HuH-7.5 (cell line): ENCODE measurements at regions not wholly inside any gene's neighbourhood (a gene's known extent, or its start where the extent isn't known, plus 50 kb on each side); places are given as distances from the start of the nearest gene placed in this dataset.
"Not testable (repeated sequence)": the region's sequence is repeated elsewhere in the genome, so short reads cannot be mapped to it uniquely, and the experiment has no call there.

ENCODE experiments used
- DNase-seq: peaks from one replicate; pipeline ENCODE4 v3.0.0; 2011; ENCODE audit warnings: low spot score

DNA sequence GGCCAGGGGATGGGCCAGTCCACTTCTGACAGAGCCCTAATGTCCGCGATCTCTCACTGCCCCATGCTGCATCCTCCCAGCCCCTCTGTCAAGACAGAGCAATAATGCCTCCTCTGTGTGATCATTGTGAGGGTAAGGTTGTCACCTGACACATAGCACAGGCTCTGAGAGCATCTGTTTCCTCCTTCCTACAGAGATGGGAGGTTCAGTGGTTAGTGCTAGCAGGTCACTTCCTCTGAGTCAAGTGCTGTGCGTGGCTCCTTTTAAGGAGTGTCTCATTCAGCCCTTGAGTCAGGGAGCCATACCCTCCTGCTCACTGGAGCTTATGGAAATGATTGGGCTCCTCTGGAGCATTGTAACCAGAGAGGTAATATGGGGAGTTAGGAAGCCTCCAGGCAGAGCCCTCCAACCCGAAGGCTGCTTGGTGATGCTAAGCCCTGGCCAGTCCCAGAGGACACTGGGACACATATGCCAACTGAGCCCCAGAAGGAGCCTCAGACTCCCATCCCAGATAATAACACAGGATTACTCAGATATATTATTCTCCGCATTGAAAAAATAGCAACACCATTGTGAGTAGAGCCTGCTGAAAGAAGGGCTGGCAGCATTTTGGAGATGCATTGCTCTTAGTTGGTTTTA, 189.0 kb downstream of the GALNT1 start:
- no peak for DNase-seq

DNA sequence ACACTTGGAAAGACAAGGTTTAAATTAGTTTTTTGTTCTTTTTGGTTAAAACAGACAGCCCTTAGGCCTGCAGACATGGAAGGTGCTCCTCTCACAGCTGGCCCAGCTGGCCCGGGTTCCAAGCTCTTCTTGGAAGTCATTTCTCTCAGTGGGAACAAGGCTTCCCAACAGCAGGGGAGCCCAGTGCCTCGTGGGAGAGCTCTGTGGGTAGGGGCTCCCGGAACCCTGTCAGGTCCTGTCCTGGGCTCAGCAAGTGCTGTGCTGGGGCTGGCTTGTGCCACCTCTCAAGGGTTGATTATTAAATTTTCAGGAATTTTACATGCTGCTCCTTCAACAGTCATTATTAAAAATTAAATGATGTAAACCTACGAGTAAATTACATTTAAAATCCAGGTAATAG, 189.6 kb downstream of the GALNT1 start:
- DNase-seq = no peak

DNA sequence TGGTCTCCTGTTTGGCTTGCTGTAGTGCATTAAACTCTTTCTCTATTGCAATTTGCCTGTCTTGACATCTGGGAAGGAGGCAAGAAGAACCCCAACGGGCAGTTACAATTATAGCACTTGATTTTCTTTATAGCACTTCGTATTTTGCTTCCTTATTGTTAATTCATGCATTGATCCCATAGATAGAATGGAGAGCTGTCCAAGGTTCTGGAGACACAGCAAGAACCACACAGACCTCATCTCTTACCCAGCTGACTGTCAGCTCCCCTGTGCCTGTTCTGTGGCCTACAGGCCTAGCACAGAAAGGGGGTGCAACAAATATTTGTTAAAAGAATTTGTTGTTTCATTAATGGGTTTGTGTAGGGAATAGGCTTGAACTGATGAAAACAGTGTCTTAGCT, 194.3 kb downstream of the GALNT1 start:
- no peak for DNase-seq

DNA sequence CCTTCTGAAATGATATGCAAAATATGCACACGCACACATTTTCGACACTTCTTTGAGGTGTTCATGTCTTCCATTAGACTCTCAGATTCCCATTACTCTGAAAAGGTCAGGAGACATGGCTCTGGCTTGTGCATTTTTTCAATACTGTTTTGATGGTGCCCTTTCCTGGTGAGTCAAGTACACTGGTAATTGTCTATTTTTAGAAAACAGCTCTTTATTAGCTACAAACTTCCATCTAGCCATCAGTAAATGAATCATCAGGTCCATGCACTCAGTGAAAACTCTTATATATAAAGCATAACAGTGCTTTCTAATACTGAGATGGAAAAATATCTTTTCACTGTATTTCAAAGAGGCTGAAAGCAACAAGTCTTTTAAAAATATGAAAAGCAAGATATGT, 194.9 kb downstream of the GALNT1 start:
- no peak for DNase-seq

DNA sequence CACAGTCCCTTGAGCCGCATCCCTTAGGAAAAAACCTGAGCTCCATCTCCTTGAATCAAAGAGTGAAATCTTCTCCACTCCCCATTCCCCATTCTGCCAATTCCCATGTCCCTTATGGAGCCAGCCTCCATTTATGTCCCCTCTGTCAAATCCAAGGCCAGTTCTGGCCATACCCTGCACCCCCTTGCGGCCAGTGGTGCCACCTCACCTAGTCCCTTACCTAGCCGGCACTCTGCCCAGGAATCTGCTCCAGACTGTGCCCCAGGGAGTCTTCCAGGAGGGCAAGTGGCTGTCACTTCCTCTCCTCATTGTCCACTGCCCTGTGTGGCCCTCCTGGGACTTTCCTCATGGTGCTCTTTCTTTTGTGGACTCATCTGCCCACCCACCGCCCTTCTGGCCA, 195.4 kb upstream of the RMP24 start:
- peak; percentile 13 for DNase-seq

DNA sequence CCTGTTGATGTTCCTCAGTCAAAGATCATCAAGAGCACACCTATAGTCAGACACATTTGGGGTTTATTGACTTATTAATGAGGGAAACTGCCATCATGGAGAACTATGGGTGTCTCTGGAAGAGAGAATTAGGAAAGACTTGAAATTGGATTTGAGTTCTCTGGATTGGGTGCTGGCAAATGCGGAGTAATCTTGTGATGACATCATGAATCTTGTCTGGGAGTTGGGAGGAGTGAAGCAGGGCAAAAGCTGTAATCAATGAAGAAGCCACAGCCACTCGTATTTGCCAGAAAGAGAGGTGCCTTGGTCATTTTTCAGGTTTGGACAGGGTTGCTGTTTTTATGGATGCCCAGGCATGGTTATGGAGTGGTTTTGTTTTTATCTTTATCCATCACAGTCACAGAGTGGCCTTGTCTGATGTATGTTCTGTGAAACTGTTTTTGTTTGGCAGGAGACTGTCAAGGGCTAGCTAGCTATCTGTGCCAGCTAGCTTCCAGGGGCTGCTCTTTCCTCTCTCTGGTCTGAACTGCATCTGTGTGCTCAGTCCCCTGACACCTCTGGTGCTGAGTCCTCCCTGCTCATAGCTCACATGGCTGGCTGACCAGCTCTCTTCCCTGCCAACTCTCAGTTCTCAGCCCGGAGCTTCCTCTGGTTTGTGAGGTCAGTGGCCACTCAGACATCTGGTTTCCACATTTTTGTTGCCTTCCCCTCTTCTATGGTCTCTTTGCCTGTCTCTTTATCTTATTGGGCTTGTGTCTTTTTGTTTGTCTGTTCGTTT, 193.4 kb upstream of the RMP24 start:
- DNase-seq = no peak

DNA sequence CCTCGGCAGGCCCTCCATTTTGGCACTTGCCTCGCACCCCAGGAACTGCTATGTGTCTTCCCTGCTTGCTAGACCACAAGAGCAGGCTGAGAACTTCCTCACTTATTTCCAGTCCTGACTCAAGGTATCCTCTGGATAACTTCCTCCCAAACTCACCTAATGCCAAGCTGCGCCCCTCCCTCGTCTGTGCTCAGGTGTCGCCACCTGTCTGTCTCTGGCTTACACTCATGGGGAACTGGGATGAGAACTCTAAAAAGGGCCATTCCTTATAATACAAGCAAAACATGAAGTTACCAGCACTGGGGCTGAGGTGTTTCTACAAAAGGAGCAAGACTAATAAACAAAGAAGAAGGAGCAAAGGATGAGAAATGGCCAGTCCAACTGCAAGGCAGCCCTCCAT, 191.5 kb upstream of the RMP24 start:
- DNase-seq = no peak

DNA sequence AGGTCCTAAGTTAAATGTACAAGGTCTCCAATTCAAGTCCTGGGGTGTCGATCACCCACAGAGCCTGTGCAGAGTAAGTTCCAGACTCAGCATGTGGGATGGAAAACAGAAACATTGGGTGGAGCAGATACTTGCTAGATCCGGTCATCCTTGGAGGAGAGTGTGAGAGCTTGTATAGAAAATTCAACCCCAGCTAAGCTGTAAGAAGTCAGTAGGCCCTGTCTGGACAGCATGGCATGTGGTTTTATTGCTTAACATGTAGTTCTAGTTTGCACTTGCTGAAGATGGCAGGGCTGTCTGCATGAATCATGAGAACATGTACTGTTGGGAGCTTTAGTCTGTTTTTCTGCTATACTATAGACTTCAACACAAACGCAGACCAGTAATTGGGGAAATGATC, 189.6 kb upstream of the RMP24 start:
- DNase-seq = no peak

DNA sequence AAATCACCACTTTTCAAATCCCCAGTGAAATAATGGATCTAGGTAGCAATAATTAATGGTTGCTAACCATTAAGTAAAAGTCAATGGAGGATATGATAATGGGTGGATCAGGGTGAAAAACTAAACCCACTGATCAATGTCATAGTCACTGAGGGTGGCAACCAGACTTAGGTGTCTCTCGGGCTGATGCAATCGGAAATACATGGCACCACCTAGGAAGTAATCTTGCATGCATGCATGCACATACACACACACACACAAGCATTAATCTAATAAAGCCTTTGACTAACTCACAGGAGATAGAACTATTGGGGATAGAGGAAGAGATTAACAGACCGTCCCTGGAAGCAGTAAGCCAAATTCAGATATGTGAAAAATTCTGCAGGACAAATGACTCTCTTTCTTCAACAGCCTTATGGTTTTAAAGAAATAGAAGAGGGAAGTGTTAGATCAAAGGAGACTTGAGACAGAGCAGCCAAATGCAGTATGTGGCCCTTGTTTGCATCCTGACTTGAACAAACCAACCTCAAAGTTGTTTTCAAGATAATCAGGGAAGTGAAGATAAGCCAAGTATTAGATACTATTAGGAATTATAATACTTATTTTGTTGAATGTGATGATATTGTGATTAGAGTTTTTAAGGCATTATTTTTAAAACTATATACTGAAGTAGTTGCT, 186.0 kb upstream of the RMP24 start:
- no peak for DNase-seq

DNA sequence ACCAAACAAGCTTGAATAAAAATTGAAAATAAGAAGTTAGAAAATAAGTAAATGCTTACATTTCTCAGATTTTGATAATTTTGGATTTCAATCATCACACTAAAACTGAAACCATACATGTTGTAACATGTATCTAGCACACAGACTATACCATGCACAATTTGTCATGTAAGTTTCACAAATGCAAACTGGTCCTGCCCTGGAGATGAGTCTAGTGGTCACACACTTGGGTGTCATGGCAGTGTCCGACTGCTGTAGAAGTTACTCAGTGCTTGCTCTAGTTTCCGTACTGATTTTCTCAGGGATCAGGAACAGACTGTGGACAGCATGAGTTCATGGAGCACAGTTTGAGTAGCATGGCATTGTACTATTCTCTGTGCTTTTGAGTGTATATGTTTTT, 182.9 kb upstream of the RMP24 start:
- no peak for DNase-seq

DNA sequence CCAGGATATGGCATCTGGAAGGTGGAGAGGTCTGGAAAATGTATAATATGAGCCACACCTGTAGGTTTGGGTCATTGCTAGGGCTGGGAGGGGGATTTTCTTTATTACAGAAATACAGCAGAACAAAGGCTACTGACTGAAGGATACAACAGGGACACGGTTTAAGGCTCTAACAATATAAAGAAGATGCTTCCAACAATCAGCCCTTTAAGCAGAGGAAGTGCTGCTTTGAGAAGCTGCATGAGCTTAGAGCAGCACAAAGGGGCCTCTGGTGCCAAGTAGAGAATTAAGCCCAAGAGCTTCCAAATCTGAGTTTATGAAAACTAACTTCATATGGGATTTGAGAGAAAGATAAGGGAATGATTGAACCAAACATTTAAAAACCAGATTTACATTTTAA, 174.5 kb upstream of the RMP24 start:
- no peak for DNase-seq

DNA sequence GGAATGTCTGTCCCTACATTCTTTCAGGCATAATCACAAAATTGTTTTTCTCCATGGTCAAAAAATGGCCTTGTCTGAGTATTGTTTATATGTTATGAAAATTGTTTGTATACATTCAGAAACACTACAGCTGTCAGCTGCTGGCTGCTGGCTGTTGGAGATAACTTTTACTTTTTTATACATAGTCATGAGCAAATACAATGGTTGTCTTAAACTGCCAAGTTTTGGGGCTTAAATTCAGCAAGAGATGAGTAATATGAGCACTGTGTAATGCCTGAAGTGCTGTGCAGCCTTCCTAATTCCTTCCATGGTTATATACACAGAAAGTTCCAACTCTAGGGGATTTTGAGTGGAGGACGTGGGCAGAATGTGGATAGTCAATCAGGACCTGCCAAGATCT, 168.9 kb upstream of the RMP24 start:
- no peak for DNase-seq

DNA sequence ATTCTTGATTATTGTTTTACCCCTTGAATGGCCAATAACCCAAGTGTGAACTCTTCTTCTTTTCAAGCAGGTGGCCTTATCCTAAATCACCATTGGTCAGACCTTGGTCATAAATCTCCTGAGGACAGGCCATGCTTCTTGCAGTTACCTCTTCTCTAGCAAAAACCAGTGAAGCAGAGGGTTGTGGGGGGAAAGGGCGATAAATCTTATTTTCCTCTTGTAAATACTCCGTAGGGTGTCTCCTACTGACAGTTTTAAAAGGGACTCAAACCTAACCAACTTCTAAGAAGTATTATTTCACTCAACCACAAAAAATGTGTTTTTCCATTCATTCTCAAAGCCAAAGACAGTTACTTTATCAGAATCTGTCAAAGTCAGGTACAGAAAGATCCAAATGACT, 168.1 kb upstream of the RMP24 start:
- DNase-seq = no peak

DNA sequence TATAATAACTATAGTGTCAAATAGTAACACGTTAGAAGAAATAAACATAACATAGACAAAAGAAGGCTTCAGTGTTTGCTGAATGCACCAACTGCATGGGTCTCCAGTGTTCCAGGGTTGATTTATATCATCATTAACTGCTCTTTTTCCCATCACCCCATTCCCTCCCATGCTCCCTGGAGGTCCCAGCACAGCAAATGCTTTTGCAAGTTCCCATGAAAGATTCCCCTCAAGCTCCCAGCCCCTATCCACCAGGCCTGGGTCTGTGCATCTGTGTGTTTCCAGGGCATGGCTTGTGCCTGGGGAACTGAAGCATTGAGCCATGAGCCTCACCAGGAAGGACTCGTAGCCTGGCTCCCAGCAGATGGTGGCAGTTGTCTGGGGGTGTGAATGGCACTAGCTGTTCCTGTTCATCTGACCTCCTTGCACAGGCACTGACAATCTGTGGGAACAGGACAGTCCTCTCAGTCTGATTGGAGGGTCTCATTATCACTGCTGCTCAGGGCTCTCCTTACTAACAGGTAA, 164.6 kb upstream of the RMP24 start:
- no peak for DNase-seq

DNA sequence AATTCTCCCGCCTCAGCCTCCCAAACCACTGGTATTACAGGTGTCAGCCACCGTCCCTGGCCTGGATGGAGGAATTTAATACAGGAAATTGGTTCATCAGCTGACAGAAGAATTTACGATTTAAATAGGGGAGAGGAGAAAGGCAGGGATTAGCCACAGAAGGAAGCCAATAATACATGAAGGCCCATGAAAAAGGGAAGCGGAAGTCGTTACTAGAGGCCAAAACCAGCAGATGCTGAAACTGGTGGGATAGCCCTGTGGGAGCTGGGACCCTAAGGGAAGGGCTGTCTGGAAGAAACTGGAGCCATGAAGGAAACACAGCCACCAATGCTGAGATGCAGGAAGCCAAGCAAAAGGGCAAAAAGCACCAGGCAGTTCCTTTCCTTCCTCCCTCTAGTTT, 163.7 kb upstream of the RMP24 start:
- DNase-seq = no peak

DNA sequence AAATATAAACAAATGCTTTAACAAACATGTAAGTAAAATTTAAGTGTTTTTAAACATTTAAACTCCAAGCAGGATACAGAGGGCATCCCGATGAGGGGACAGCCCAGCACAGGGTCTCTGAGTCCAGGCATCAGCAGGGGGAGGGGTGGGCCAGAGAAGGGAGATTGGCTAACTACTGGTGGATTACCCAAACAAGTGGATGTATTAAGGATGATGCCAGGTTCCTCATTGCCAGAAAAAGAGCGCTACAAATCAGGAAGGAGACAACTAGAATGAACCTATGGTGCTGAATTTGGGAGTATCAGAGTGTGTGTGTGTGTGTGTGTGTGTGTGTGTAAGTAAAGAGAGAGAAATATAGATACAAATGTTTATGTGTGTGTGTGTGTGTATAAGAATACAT, 162.0 kb upstream of the RMP24 start:
- DNase-seq = no peak

DNA sequence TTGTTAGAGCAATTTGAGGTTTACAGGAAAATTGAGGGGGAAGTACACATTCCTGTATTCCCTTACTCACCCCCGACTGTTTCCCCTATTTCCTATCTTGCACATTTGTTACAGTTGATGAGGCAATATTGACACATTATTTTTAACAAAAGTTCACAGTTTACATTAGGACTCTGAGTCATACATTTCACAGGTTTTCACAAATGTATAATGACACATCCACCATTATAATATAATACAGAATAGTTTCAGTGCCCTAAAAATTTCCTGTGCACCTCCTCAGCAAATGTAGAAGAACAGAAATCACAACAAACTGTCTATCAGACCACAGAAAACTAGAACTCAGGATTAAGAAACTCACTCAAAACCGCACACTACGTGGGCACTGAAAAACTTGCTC, 160.6 kb upstream of the RMP24 start:
- no peak for DNase-seq

DNA sequence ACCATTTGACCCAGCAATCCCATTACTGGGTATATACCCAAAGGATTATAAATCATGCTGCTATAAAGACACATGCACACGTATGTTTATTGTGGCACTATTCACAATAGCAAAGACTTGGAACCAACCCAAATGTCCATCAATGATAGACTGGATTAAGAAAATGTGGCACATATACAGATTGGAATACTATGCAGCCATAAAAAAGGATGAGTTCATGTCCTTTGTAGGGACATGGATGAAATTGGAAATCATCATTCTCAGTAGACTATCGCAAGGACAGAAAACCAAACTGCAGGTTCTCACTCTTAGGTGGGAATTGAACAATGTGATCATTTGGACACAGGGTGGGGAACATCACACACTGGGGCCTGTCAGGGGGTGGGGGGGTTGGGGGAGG, 157.5 kb upstream of the RMP24 start:
- not testable (repeated sequence) for DNase-seq

DNA sequence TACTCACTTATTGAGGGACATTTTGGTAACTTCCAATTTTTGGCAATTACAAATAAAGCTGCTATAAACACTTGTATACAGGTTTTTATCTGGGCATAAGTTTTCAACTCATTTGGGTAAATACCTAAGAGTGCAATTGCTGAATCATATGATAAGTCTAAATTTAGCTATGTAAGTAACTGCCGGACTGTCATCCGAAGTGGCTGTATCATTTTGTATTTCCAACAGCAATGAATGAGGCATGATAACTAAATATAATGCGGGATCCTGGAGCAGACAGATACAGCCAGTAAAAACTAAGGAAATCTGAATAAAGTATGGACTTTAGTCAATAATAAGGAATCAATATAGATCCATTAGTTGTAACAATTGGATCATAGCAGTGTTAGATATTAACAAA, 156.5 kb upstream of the RMP24 start:
- no peak for DNase-seq

DNA sequence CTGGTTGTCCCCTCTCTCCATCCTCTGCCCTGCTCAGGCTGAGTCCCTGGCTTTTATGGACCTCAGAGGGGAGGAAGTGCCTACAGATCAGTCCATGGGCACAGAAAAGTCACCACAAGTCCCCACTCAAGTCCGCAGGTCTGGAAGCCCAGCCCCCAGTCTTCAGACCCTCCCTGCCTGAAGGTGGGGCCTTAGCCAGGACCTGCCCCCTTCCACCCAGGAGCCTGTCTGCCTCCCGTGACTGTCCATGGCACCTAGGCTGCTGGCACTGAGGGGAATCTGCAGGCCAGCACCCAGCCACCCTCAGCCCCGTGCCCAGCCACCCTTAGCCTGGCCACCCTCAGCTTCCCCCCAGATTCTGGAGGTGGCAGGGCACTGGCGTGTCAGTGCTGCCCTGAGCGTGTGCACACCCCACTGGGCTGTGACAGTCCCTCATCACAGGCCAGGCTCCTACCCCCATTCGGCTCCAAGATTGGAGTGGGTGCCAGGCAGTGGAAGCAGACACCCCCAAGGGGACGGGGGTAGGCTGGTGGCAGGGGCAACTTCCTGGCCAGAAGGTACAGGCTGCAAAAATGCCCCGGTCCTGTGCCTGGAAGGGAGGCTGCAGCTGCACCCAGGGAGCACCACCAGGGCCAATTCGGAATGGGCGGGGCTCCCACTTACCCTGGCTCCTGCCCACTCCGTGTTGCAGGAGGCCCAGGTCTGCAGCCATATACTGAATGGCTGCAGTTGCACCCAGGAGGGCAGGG, 154.7 kb upstream of the RMP24 start:
- no peak for DNase-seq

DNA sequence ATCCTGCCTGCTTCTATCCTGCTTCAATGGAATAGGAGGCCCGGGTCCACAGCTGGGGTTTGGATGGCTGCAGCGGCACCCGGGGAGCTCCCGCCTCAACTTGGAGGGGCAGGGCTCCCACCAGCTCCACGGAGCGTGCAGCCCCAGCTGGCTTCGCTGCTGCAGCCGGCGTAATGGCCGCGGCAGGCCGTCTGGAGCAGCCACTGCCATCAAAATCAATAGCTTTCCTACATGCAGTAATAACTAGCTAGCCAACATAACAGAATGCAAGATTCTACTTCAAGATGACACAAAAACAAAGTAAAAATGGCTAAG, 154.2 kb upstream of the RMP24 start:
- no peak for DNase-seq

DNA sequence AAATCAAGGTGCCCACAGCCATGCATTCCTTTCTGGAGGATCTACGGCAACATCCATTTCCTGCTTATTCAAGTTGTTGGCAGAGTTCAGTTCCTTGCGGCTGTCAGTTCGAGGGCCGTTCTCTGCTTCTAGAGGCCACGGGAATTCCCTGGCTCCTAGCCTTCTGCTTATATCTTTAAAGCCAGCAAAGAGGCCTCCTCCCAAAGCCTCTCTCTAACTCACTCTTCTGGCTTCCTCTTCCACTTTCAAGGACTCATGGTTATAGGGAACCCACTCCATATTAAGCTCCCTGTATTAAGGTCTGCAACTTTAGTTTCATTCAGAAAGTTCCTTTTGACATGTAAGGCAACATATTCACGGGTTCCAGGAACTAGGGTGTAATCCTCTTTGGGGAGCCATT, 150.1 kb upstream of the RMP24 start:
- DNase-seq = no peak

DNA sequence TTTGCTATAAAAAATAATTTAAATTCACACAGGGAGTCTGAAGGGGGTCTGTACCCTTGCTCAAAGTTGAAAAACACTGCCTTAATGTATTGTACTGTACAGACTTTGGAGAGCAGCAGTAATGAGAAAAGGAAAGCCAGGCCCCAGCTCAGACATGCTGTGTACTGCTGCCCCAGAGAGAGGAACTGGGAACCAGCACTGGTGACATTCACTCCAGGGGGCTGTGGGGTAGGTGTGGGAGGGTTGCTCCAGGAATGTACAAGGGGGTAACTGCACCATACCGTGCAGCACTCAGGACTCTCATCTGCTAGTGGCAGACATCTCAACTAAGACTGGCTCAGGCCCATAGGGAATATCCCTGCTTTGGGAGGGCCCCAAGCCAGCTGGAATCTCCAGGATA, 146.0 kb upstream of the RMP24 start:
- DNase-seq = no peak
